ENCODE measurements at regions not wholly inside any gene's neighbourhood (a gene's known extent, or its start where the extent isn't known, plus 50 kb on each side); places are given as distances from the start of the nearest gene placed in this dataset.

DNA sequence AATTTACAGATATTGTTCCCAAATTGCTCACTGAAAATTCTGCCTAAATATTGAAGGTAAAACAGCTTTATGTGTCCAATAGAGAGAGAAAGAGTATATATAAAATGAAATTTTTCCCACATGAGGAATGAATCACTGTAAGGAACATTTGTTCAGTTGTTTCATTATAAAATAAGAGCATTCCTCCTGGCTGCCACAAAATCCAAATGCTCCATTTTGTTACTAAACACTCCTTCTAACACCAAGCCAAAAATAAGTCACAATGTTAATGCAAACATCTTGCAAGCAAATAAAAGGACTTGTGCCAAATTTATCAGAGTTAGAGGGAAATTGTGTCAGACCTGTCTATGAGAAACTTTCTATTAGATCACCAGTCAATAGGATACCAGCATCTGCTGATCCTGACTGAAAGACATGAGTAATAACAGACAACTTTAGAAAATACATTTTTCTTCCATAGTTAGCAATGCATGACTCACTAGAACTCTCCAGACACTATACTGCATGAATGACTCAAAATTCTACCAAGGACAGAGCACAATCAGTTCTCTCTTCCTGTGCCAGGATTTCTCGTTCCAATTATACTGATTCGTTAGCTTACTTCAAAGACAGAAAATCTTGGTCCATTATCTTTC is 83.5 kb upstream of the FNDC3A start:
- no peak for DNase-seq

DNA sequence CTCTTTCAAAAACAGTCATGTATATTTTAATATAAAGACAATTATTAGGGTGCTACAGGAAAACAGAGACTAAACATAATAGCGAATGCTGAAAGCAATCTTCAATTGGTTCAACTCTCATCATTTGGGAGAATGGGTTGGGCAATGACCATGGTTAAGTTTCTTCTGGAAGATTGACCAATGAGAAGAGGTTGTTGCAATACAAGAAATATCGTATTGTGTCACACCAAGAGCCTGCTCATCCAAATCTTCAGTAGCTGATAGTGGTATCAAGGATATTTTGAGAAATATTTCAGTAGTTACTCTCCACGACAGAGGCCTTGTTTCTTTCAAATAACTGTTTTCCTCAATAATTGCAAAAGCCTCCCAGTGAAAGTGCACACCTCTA is 83.0 kb upstream of the FNDC3A start:
- DNase-seq, result no peak

- DNase-seq, result no peak
These were observed 79.4 kb upstream of the FNDC3A start for GRCh38 chr13:48896312-48896711.

DNA sequence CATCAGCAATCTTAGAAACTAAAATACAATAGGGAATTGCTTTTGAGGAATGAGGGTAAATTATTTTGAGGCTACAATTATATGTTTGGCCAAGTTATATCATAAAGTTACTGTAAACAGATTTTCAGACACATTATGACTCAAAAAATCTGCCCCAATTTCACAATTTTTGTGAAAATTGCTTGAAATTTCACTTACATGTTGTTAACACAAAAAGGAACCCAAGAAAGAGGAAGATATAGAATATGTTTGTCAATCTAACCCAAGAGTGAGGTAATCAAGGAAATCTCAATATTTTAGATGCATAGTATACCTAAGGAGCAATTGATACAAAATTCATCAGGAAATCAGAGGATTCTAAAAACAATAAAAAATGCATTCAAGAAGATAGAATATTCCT is 73.9 kb upstream of the FNDC3A start:
- DNase-seq, result no peak

- DNase-seq, result no peak
These were observed 73.3 kb upstream of the FNDC3A start for GRCh38 chr13:48902368-48902767.

DNA sequence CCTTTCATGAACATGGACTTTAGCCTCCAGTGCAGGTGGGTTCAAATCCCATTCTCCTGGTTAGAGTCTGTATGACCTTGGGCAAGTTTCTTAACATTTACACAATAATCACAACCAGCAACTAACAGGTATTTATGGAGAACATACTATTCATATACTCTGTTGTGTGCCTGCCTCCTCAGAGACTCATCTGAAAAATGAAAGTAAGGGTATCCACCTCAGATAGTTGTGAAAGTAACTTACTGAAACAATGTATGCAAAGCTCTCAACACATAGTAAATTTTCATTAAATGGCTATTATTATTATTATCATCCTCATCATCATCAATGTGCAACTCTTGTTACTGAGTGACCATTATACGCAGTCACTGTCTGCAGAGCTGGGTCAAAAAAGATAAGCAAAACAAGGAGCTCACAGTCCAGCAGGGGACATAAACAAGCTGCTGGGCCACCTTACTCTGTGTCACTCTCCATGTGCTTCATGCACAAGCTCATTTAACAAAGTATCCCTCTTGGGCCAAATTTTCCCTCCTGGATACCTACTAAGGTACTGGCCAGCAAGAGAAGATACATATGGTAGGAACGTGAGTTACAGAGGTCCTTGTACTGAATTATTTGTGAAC is 70.9 kb upstream of the FNDC3A start:
- no peak for DNase-seq

GRCh38 chr13:48906200-48906599 is 69.5 kb upstream of the FNDC3A start:
- DNase-seq, result no peak

GRCh38 chr13:48908381-48909055 is 67.2 kb upstream of the FNDC3A start:
- DNase-seq, result no peak

DNA sequence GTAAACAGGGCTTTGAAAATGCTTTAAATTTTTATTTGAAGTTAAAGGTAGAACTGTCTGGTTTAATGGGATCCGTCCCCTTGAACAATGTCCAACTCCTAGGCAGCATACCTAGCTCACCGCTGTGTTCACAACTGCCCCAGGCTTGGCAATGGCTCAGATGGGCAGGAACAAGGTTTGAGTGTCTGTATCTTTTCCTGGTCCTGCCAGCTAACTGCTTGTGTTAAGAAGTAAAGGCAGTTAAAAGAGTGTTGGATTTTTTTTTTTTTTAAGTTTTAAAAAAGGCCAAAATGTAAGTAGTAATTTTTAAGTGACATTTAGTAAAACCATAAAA is 66.7 kb upstream of the FNDC3A start:
- DNase-seq, result no peak

DNA sequence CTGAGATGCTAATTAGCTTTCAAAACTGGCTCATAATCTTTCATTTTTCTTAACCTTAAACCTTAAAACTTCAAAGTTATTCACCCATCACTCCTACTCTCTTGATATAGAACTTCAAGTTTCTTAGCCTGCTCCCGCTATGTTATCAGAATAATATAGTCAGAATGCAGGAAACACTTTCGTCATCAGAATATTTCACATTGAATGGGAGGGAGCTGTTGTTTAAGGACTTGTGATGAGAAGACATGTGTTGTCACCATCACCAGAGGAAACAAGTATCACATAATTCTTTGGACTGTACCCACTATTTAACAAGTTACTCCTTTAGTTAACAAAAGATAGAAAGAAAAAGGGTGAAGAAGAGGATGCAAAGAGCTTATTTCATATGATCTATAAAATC is 65.0 kb upstream of the FNDC3A start:
- no peak for DNase-seq

DNA sequence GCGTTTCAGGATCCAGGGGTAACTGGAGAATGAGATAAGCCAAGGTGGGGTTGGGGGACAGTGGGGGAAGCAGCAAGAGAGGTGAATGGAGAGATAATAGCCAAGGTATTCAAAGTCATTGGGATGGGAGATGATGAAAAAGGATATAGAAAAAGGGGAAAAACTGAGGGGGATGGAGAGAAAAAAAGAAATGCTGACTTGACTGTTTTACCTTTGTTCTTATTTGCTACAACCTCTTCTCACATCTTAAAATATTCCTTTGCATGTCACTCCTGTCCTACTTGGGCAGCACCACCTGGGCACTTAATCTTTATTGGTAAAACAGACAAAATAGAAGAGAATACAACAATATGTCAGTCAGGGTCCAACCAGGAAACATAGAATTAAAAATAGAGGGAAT is 56.0 kb upstream of the FNDC3A start:
- DNase-seq, result no peak

GRCh38 chr13:48920730-48921129 is 55.0 kb upstream of the FNDC3A start:
- DNase-seq, result no peak

DNA sequence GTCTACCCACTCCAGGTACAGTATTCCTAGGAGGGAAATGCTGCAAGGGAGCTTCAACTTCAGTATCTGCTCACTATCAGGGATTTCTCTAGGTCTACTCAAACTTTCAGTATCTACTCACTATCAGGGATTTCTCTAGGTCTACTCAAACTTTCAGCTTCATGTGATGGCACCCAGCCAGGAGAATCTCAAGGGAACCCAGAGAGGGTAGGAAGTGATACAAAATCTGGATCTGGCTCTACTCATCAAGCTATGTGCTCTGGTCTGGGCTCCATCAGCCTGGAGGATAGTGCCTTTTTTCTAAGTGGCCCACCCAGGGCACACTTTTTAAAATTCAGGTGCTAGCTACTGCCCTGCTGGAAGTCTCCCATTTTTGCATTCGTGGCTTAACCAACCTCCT is 52.3 kb upstream of the FNDC3A start:
- no peak for DNase-seq

- no peak for DNase-seq
These were observed 50.7 kb upstream of the FNDC3A start for GRCh38 chr13:48925001-48925400.
